ENCODE measurements at regions not wholly inside any gene's neighbourhood (a gene's known extent, or its start where the extent isn't known, plus 50 kb on each side); places are given as distances from the start of the nearest gene placed in this dataset.

DNA sequence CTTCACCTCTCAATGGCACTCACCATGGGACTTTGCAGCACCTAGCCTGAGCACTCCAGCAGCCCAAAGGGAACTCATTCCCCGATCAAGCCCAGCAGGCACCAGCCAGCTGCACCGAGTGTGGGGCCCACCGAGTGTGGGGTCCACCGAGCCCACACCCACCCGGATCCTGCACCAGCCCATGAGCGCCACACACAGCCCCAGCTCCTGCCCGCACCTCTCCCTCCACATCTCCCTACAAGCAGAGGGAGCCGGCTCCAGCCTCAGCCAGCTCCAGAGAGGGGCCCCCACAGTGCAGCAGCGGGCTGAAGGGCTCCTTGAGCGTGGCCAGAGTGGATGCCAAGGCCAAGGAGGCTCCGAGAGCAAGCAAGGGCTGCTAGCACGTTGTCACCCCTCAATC is 1182.4 kb downstream of the HACE1 start:
- H3K36me3 ChIP-seq (ENCODE audit: control insufficient read depth in 2 of 2, extremely low read depth in 1 of 2, insufficient read depth in 2 of 2, low read length in 2 of 2): no peaks in the 10 kb centered on the region
- no peak overlapping the region for H3K9ac ChIP-seq (replicated peaks; ENCODE audit: extremely low read depth, insufficient read depth, low read length)
- no peaks in the 10 kb centered on the region for H3K9me3 ChIP-seq (replicated peaks; ENCODE audit: control insufficient read depth, insufficient read depth, low read length)
- H3K4me1 ChIP-seq (ENCODE audit: control insufficient read depth, extremely low read depth, insufficient read depth, low read length): no peaks in the 10 kb centered on the region
- ChIA-PET CTCF (no interaction called here), POLR2A (no interaction called here)
- H3K4me2 ChIP-seq (ENCODE audit: insufficient read depth, low read length): no peak overlapping the region
- intact Hi-C loops (cut with micrococcal nuclease): no loop called here
- dilution Hi-C loops (cut with MboI; ENCODE audit: extremely low pct_ligation_motif_present, low sequenced_read_pairs): no loop called here
- H3K27ac ChIP-seq (ENCODE audit: insufficient read depth, low read depth, low read length): no peak overlapping the region
- H2AFZ ChIP-seq (ENCODE audit: low read depth, low read length): no peak overlapping the region
- H3K9me1 ChIP-seq (replicated peaks; ENCODE audit: control insufficient read depth, extremely low read depth, insufficient read depth, low read length): no peaks in the 10 kb centered on the region
- no peak for DNase-seq (ENCODE audit: low read depth, low spot score)
- H3K79me2 ChIP-seq (ENCODE audit: control insufficient read depth, insufficient read depth, low read length): no peaks in the 10 kb centered on the region
- no peaks in the 10 kb centered on the region for H3K27me3 ChIP-seq (ENCODE audit: control insufficient read depth in 2 of 2, insufficient read depth in 2 of 2, low read length in 2 of 2)
- TF ChIP-seq EZH2 (IDR thresholded peaks at IDR 0.05; ENCODE audit: borderline replicate concordance, low read depth, low read length, severe bottlenecking) (no peak), GATA2 (IDR thresholded peaks at IDR 0.05; ENCODE audit: insufficient read depth, insufficient read length, low read depth, low read length) (no peak), JUN (IDR thresholded peaks at IDR 0.05; ENCODE audit: borderline replicate concordance, insufficient read depth, insufficient read length, low read depth) (no peak)
- TF ChIP-seq, protein P1, sequence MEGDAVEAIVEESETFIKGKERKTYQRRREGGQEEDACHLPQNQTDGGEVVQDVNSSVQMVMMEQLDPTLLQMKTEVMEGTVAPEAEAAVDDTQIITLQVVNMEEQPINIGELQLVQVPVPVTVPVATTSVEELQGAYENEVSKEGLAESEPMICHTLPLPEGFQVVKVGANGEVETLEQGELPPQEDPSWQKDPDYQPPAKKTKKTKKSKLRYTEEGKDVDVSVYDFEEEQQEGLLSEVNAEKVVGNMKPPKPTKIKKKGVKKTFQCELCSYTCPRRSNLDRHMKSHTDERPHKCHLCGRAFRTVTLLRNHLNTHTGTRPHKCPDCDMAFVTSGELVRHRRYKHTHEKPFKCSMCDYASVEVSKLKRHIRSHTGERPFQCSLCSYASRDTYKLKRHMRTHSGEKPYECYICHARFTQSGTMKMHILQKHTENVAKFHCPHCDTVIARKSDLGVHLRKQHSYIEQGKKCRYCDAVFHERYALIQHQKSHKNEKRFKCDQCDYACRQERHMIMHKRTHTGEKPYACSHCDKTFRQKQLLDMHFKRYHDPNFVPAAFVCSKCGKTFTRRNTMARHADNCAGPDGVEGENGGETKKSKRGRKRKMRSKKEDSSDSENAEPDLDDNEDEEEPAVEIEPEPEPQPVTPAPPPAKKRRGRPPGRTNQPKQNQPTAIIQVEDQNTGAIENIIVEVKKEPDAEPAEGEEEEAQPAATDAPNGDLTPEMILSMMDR (IDR thresholded peaks at IDR 0.05; ENCODE audit: extremely low read depth in 1 of 2, insufficient read depth in 1 of 2, low read depth in 1 of 2, low read length in 2 of 2): no peak
- TF ChIP-seq, protein P2, sequence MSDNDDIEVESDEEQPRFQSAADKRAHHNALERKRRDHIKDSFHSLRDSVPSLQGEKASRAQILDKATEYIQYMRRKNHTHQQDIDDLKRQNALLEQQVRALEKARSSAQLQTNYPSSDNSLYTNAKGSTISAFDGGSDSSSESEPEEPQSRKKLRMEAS (IDR thresholded peaks at IDR 0.05; ENCODE audit: insufficient read depth, insufficient read length): no peak
- no peak overlapping the region for H3K4me3 ChIP-seq (replicated peaks in 1 of 3; ENCODE audit: insufficient read depth in 1 of 3, low read depth in 1 of 3, low read length in 3 of 3)
- FAIRE-seq: no peak
- no TSS peak for BruUV-seq (replicated peaks)
- no peaks in the 10 kb centered on the region for H4K20me1 ChIP-seq (replicated peaks; ENCODE audit: control insufficient read depth, extremely low read depth, insufficient read depth, low read length)

Measured in endothelial cell of umbilical vein (primary cell).